IPS DF 19.7 (cell line): ENCODE measurements at regions not wholly inside any gene's neighbourhood (a gene's known extent, or its start where the extent isn't known, plus 50 kb on each side); places are given as distances from the start of the nearest gene placed in this dataset.

Experiments
- DNase-seq: peaks from one replicate; pipeline ENCODE4 v3.0.0-alpha.2; 2013; ENCODE audit warnings: low read depth, low spot score

DNA sequence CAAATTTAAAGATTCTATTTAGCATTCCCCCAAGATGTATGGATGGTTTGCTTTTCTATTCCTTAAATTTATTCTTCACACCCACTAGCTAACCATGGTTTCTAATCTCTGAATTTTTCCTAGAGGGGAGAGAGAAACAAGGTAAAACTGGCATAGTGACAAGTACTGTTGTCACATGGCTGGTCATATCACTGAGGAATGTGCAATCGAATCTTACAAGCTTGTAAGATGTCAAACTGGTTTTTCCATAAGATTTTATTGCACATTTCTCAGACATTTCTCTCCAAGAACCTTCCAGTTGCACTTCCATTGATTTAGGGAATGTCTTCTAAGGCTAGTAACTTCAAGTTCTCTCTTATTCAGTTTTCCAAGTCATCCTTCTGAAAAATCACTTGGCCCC, 89.8 kb downstream of the MBL2 start:
- DNase-seq = no peak

DNA sequence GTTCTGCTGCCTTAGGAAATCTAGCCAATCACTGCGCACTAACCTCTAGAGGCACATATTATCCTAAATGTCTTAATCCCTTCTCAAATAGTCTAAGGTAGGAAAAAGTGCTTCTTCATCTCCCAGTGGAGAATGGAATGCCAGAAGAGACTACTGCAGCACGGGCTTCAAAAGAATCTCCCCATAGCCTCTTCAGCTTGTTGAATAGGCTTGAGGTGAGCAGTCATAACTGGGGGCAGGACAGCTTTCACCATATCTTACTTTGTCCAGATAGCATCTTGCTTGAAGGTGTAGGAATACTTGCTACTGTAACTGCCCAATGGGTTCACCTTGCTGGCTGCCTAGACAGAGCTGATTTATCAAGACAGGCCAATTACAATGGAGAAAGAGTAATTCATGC, 88.8 kb downstream of the MBL2 start:
- DNase-seq = no peak

DNA sequence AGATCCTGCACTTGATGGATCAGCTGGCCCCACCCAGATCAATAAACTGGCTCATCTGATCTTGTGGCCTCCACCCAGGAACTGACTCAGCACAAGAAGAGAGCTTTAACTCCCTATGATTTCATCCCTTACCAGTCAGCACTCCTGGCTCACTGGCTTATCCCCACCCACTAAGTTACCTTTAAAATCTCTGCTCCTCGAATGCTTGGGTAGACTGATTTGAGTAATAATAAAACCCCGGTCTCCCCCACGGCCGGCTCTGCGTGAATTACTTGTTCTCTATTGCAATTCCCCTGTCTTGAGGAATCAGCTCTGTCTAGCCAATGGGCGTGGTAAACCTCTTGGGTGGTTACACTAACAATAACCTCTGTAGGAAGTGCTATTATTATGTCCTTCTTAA, 83.7 kb downstream of the MBL2 start:
- no peak for DNase-seq

DNA sequence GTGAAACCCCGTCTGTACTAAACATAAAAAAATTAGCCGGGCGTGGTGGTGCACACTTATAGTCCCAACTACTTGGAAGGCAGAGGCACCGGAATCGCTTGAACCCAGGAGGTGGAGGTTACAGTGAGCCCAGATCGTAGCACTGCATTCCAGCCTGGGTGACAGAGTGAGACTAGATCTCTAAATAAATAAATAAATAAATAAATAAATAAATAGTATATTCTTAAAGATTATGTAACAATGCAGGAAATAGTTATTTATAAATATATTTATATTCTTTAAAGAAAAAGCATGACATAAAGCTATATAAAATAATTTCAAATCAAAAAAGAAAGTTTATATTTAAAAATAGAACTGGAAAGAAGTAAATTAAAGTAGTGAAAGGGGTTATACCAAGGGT, 76.4 kb downstream of the MBL2 start:
- no peak for DNase-seq

DNA sequence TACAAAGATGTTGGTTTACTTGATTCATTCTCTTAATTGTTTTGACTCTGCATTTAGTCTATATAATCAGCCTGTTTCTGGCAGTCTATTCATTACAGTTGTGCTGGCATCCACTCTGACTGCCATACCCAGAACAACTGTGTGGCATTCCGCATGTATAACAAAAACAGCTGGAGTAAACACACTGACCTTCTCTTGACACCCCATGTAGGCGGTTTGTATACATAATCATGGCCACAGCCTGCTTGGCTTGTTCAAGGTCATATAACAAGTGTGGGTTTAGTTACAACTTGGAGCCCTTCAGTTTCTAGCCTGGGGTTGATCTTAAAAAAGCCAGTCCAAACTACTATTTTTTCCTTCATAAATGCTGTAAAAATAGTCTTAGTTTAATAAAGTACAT, 70.9 kb downstream of the MBL2 start:
- DNase-seq = no peak

DNA sequence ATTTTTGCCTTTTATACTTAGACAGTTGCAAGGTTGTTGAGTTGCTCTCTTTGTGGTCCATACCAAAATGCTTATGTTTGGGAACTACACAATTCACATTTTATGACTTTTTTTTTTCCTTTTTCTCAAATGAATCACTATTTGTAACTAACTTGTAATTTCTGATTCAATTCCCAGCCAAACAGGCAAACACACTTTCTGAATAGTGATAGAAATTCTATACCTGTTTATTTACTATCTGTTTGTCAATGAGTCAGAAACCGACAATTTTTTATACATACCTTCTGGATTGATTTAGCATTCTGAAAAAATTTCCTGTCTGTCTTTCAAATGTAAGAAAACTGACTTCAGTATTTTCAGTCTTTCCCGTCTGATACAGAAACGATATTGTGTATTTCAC, 69.1 kb downstream of the MBL2 start:
- no peak for DNase-seq

DNA sequence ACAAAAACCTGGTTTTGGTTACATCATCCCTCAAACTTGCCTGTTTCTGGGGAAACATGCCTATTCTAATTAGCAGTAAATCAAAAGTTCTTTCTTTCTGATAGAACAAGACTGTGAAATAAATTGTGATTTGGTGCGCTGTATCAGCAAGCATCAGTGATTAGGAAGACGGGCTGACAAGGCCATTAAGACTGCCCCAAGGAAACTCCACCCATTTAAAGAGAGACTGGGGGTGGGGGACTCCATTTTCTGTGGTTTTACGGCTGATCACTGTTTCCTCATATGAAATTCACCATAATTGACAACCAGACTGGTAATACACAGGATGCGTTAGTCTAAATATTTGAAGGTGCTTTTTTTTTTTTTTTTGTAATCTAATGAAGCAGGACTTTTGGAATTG, 68.7 kb downstream of the MBL2 start:
- no peak for DNase-seq

DNA sequence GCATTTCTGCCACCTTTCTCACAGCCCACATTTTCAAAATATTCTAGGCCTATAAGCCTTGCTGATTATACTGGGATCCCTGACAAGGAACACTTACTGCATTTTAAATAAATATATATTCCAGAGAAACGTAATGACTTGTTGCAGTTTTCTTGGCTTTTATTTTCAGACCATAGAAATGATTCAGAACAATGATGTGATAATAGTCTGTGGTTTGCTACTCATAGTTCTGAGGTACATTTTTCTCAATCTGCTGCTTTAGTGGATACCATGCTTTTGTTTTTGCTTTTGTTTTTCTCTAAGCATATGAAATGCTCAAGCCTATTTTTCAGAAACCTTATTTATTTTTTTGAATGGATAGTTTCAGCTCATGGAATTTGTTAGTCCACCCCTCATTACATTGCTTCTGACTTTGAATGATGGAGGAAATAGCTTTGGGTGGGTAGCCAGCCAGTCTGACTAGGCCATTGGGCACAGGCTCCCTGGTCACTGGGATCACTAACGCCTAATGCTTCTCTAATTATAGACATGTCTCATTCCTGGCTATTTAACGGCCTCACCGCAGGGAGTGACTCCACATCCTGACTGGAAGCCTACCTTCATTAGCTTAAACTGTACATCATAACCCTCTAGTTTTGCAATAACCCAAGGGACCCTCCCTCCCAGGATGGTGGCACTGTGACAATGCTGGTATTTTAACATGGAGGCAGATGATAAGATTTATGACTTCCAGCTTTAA, 66.1 kb downstream of the MBL2 start:
- DNase-seq = no peak
